Neural cell (in vitro differentiated cells): ENCODE measurements at regions not wholly inside any gene's neighbourhood (a gene's known extent, or its start where the extent isn't known, plus 50 kb on each side); places are given as distances from the start of the nearest gene placed in this dataset.
"Not testable (repeated sequence)": the region's sequence is repeated elsewhere in the genome, so short reads cannot be mapped to it uniquely, and the experiment has no call there.

ENCODE experiments used
- H2AFZ ChIP-seq: fragments of 200-600, 300-800 bp; sonication (generic), shearing (Covaris generic); 2 replicates; pipeline ENCODE4 v1.6.0; 2014; ENCODE audit warnings: low read depth, mild to moderate bottlenecking, antibody characterized with exemption, low read length, moderate library complexity
- H3F3A ChIP-seq: fragments of 200-600 bp; shearing (Covaris generic); 2 replicates; pipeline ENCODE4 v1.6.1; 2016; ENCODE audit warnings: mild to moderate bottlenecking, moderate library complexity, mixed read lengths, antibody characterized with exemption, low read length; ENCODE audit not compliant: insufficient read depth, poor library complexity, severe bottlenecking
- H3K27ac ChIP-seq: fragments of 200-600, 300-800 bp; sonication (generic), shearing (Covaris generic); 2 replicates; pipeline ENCODE4 v1.5.1; 2014; ENCODE audit warnings: mild to moderate bottlenecking, low read length, moderate library complexity
- H3K27me3 ChIP-seq: fragments of 300-800, 200-600 bp; sonication (generic), shearing (Covaris generic); 2 replicates; pipeline ENCODE4 v1.6.0; 2014; ENCODE audit warnings: mild to moderate bottlenecking, low read depth, low read length, moderate library complexity; ENCODE audit not compliant: insufficient read depth
- H3K36me3 ChIP-seq: fragments of 300-800, 200-600 bp; sonication (generic), shearing (Covaris generic); 2 replicates; pipeline ENCODE4 v1.5.1; 2014; ENCODE audit warnings: mild to moderate bottlenecking, antibody characterized with exemption, low read length, moderate library complexity; ENCODE audit not compliant: insufficient read depth
- H3K4me2 ChIP-seq: fragments of 300-800, 200-600 bp; sonication (generic), shearing (Covaris generic); 2 replicates; pipeline ENCODE4 v1.6.0; 2014; ENCODE audit warnings: mild to moderate bottlenecking, low read length
- H3K4me3 ChIP-seq: fragments of 300-800, 200-600 bp; sonication (generic), shearing (Covaris generic); 2 replicates; pipeline ENCODE4 v1.5.1; 2014; ENCODE audit warnings: mild to moderate bottlenecking, low read length, moderate library complexity
- H3K79me2 ChIP-seq: fragments of 200-600 bp; shearing (Covaris generic); replicated peaks from 2 replicates; pipeline ENCODE4 v1.6.0; 2014; ENCODE audit warnings: mild to moderate bottlenecking, low read length, moderate library complexity; ENCODE audit not compliant: insufficient read depth
- H3K9ac ChIP-seq: fragments of 300-800, 200-600 bp; sonication (generic), shearing (Covaris generic); 2 replicates; pipeline ENCODE4 v1.6.1; 2016; ENCODE audit warnings: mild to moderate bottlenecking, low read length, mixed read lengths
- H3K9me2 ChIP-seq: fragments of 200-600 bp; shearing (Covaris generic); 2 replicates; pipeline ENCODE4 v1.6.1; 2016; ENCODE audit warnings: mild to moderate bottlenecking, low read length, mixed read lengths; ENCODE audit not compliant: insufficient read depth
- H3K9me3 ChIP-seq: fragments of 200-600, 300-800 bp; sonication (generic), shearing (Covaris generic); 2 replicates; pipeline ENCODE4 v1.6.1; 2016; ENCODE audit warnings: mild to moderate bottlenecking, mixed run types, low read length, moderate library complexity, mixed read lengths
- H4K20me1 ChIP-seq: fragments of 200-600 bp; shearing (Covaris generic); 2 replicates; pipeline ENCODE4 v1.6.1; 2016; ENCODE audit warnings: mild to moderate bottlenecking, mixed run types; ENCODE audit not compliant: insufficient read depth
- EP300 ChIP-seq: fragments of 450-650 bp; conservative IDR thresholded peaks from 2 replicates; pipeline ENCODE4 v1.6.1; 2014; ENCODE audit warnings: antibody characterized with exemption, mild to moderate bottlenecking, moderate library complexity; ENCODE audit not compliant: poor library complexity, severe bottlenecking
- EZH2 ChIP-seq: fragments of 200-600, 300-800 bp; shearing (Covaris generic), sonication (generic); IDR thresholded peaks from 2 replicates; pipeline ENCODE4 v1.6.1; 2014; ENCODE audit warnings: antibody characterized with exemption, low read length, borderline replicate concordance, mild to moderate bottlenecking; ENCODE audit not compliant: insufficient read depth, poor library complexity, severe bottlenecking
- MXI1 ChIP-seq: fragments of 450-650 bp; conservative IDR thresholded peaks from 2 replicates; pipeline ENCODE4 v1.6.1; 2014; ENCODE audit warnings: antibody characterized with exemption, mild to moderate bottlenecking; ENCODE audit not compliant: poor library complexity, severe bottlenecking
- POLR2AphosphoS5 ChIP-seq: IDR thresholded peaks from 2 replicates; pipeline ENCODE4 v1.6.1; 2012
- RAD21 ChIP-seq: fragments of 450-650 bp; conservative IDR thresholded peaks from 2 replicates; pipeline ENCODE4 v1.6.1; 2014; ENCODE audit warnings: antibody characterized with exemption, mild to moderate bottlenecking, moderate library complexity
- SMC3 ChIP-seq: fragments of 450-650 bp; conservative IDR thresholded peaks from 2 replicates; pipeline ENCODE4 v1.6.1; 2014; ENCODE audit warnings: antibody characterized with exemption, mild to moderate bottlenecking, moderate library complexity; ENCODE audit not compliant: poor library complexity
- TAF1 ChIP-seq: IDR thresholded peaks from 2 replicates; pipeline ENCODE4 v1.6.1; 2012; ENCODE audit warnings: low read depth
- TF ChIP-seq, protein P1 (sequence below): IDR thresholded peaks from 2 replicates; pipeline ENCODE4 v1.6.1; 2012; ENCODE audit warnings: borderline replicate concordance
- TF ChIP-seq, protein P2 (sequence below): fragments of 450-650 bp; IDR thresholded peaks from 2 replicates; pipeline ENCODE4 v1.5.1; 2014; ENCODE audit warnings: antibody characterized with exemption, mild to moderate bottlenecking, moderate library complexity; ENCODE audit not compliant: poor library complexity, severe bottlenecking

DNA sequence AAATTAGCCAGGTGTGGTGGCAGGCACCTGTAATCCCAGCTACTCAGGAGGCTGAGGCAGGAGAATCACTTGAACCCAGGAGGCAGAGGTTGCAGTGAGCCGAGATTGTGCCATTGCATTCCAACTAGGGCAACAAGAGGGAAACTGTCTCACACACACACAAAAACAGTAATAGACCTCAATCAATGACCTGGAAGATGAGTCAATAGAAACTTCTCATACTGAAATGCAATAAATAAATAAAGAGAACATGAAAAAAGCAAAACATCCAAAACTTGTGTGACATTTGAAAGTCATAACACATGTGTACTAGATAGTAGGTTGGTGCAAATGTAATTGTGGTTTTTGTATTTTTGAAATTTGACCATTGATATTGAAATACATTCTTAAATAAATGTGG is 1338.5 kb downstream of the AMY1C start:
- Histone ChIP-seq H3K9me2 (no peaks in the 10 kb centered on the region), H3K27ac (no peak overlapping the region), H3K27me3 (no peaks in the 10 kb centered on the region), H3K36me3 (no peaks in the 10 kb centered on the region), H3K4me3 (no peak overlapping the region), H3K9me3 (no peaks in the 10 kb centered on the region), H3K4me2 (no peak overlapping the region), H2AFZ (no peak overlapping the region), H3K9ac (no peak overlapping the region), H3K79me2 (no peaks in the 10 kb centered on the region), H4K20me1 (no peaks in the 10 kb centered on the region), H3F3A (no peaks in the 10 kb centered on the region)
- TF ChIP-seq MXI1 (no peak), RAD21 (no peak), POLR2AphosphoS5 (no peak), TAF1 (no peak), EZH2 (no peak), EP300 (no peak), SMC3 (no peak)
- TF ChIP-seq, protein P1, sequence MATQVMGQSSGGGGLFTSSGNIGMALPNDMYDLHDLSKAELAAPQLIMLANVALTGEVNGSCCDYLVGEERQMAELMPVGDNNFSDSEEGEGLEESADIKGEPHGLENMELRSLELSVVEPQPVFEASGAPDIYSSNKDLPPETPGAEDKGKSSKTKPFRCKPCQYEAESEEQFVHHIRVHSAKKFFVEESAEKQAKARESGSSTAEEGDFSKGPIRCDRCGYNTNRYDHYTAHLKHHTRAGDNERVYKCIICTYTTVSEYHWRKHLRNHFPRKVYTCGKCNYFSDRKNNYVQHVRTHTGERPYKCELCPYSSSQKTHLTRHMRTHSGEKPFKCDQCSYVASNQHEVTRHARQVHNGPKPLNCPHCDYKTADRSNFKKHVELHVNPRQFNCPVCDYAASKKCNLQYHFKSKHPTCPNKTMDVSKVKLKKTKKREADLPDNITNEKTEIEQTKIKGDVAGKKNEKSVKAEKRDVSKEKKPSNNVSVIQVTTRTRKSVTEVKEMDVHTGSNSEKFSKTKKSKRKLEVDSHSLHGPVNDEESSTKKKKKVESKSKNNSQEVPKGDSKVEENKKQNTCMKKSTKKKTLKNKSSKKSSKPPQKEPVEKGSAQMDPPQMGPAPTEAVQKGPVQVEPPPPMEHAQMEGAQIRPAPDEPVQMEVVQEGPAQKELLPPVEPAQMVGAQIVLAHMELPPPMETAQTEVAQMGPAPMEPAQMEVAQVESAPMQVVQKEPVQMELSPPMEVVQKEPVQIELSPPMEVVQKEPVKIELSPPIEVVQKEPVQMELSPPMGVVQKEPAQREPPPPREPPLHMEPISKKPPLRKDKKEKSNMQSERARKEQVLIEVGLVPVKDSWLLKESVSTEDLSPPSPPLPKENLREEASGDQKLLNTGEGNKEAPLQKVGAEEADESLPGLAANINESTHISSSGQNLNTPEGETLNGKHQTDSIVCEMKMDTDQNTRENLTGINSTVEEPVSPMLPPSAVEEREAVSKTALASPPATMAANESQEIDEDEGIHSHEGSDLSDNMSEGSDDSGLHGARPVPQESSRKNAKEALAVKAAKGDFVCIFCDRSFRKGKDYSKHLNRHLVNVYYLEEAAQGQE, result no peak
- TF ChIP-seq, protein P2, sequence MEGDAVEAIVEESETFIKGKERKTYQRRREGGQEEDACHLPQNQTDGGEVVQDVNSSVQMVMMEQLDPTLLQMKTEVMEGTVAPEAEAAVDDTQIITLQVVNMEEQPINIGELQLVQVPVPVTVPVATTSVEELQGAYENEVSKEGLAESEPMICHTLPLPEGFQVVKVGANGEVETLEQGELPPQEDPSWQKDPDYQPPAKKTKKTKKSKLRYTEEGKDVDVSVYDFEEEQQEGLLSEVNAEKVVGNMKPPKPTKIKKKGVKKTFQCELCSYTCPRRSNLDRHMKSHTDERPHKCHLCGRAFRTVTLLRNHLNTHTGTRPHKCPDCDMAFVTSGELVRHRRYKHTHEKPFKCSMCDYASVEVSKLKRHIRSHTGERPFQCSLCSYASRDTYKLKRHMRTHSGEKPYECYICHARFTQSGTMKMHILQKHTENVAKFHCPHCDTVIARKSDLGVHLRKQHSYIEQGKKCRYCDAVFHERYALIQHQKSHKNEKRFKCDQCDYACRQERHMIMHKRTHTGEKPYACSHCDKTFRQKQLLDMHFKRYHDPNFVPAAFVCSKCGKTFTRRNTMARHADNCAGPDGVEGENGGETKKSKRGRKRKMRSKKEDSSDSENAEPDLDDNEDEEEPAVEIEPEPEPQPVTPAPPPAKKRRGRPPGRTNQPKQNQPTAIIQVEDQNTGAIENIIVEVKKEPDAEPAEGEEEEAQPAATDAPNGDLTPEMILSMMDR, result no peak

DNA sequence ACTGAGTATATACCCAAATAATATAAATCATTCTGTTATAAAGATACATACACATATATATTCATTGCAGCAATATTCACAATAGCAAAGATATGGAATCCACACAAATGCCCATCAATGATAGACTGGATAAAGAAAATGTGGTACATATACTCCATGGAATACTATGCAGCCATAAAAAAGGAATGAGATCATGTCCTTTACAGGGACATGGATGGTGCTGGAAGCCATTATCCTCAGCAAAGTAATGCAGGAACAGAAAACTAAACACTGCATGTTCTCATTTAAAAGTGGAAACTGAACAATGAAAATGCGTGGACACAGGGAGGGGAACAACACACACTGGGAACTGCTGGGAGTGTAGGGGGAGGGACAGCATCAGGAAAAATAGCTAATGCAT is 1344.2 kb downstream of the AMY1C start:
- not testable (repeated sequence) for H3K9ac ChIP-seq, H3F3A ChIP-seq, H3K36me3 ChIP-seq, H3K79me2 ChIP-seq, H2AFZ ChIP-seq, H3K9me3 ChIP-seq, H3K27me3 ChIP-seq, H3K4me3 ChIP-seq, H3K4me2 ChIP-seq, H4K20me1 ChIP-seq, H3K9me2 ChIP-seq, H3K27ac ChIP-seq

DNA sequence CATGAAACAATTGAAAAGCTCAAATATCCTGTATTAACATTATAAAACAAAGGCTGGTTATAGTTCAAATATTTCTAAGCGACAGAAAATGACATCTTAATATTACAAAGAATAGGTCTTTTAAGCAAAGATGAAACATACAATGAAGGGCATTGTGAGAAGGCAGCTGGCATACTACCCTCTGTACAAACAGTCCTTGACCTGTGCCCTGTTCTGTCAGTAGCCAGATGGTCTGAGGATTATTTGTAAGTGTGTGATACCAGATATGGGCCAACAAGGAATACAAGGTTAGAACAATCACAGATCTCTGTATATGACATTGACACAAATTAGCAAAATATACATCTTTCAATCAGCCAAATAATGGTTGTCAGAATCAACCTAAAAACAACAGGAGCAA is 1350.4 kb downstream of the AMY1C start:
- Histone ChIP-seq H3K4me3 (no peak overlapping the region), H3K36me3 (no peaks in the 10 kb centered on the region), H3K9ac (no peak overlapping the region), H3K9me3 (no peaks in the 10 kb centered on the region), H4K20me1 (no peaks in the 10 kb centered on the region), H3K27ac (no peak overlapping the region), H3K27me3 (no peaks in the 10 kb centered on the region), H3F3A (no peaks in the 10 kb centered on the region), H3K9me2 (no peaks in the 10 kb centered on the region), H3K79me2 (no peaks in the 10 kb centered on the region), H3K4me2 (no peak overlapping the region), H2AFZ (no peak overlapping the region)
- TF ChIP-seq, protein P1, result no peak
- TF ChIP-seq SMC3 (no peak), EZH2 (no peak), RAD21 (no peak)
